GM12878 (cell line): ENCODE measurements at regions not wholly inside any gene's neighbourhood (a gene's known extent, or its start where the extent isn't known, plus 50 kb on each side); places are given as distances from the start of the nearest gene placed in this dataset.

ENCODE experiments used
- ATAC-seq: fragments of 200-7000 bp; cut with Tn5 transposase; 3 replicates; pipeline ENCODE4 v1.9.1; 2020; ENCODE audit warnings: mild to moderate bottlenecking, moderate library complexity
- BruUV-seq: library from RNA; stranded (reverse); fragments of 400-500 nt; replicated peaks from 2 replicates; lab custom pipeline; 2021; lab: Mats Ljungman, UMichigan
- CTCF ChIA-PET: fragments of 300-600 bp; sonication (Branson Sonifier 250); formaldehyde crosslinking; extraction: SDS; loops from one replicate; lab custom pipeline; 2021; ENCODE audit warnings: inconsistent platforms; lab: Yijun Ruan, JAX
- POLR2A ChIA-PET: fragments of 350-600 bp; formaldehyde crosslinking; extraction: SDS; loops from one replicate; lab custom pipeline; 2021; ENCODE audit warnings: inconsistent platforms; lab: Charles Lee
- RAD21 ChIA-PET: fragments of 300-600 bp; sonication (Branson Sonifier 250); formaldehyde crosslinking; loops from one replicate; lab custom pipeline; 2023; ENCODE audit warnings: antibody characterized with exemption; ENCODE audit not compliant: unreplicated experiment; lab: Charles Lee
- SMC1A ChIA-PET: fragments of 300-600 bp; sonication (Branson Sonifier 250); formaldehyde crosslinking; loops from one replicate; lab custom pipeline; 2023; ENCODE audit not compliant: unreplicated experiment, uncharacterized antibody; lab: Charles Lee
- DNase-seq: peaks from one replicate; pipeline ENCODE4 v3.0.0-alpha.2; 2011; ENCODE audit warnings: low read depth, low spot score
- FAIRE-seq: peaks from 3 replicates; lab custom pipeline; 2011; peaks lifted over from hg19 to GRCh38; lab: Jason Lieb, UNC
- H2AFZ ChIP-seq: 2 replicates; pipeline ENCODE4 v1.6.0; 2011; ENCODE audit warnings: low read depth, low read length, control low read depth; ENCODE audit not compliant: control insufficient read depth
- H3K27ac ChIP-seq: 2 replicates; pipeline ENCODE4 v1.5.1; 2011; ENCODE audit warnings: control low read depth; ENCODE audit not compliant: control insufficient read depth, insufficient read depth
- H3K27me3 ChIP-seq, 2 experiments: replicated peaks in 1 of 2; 2 replicates each; pipeline versions ENCODE4 v1.6.0 to v1.6.1; 2011; ENCODE audit warnings: low read length in 1 of 2; ENCODE audit not compliant: control insufficient read depth in 2 of 2, insufficient read depth in 2 of 2
- H3K36me3 ChIP-seq, 2 experiments: 2 replicates each; pipeline ENCODE4 v1.5.1; 2011; ENCODE audit warnings: low read length in 1 of 2; ENCODE audit not compliant: control insufficient read depth in 2 of 2, insufficient read depth in 2 of 2
- H3K4me1 ChIP-seq: 2 replicates; pipeline ENCODE4 v1.6.1; 2011; ENCODE audit warnings: mild to moderate bottlenecking, low read length, moderate library complexity, mixed read lengths; ENCODE audit not compliant: control insufficient read depth, insufficient read depth
- H3K4me2 ChIP-seq: 2 replicates; pipeline ENCODE4 v1.6.0; 2011; ENCODE audit warnings: control low read depth; ENCODE audit not compliant: control insufficient read depth, insufficient read depth
- H3K4me3 ChIP-seq: fragments of 200-600 bp; sonication (generic); 2 replicates; pipeline ENCODE4 v1.5.1; 2016
- H3K79me2 ChIP-seq: 2 replicates; pipeline ENCODE4 v1.6.0; 2011; ENCODE audit warnings: low read length; ENCODE audit not compliant: control insufficient read depth, insufficient read depth
- H3K9ac ChIP-seq: 2 replicates; pipeline ENCODE4 v1.8.0; 2011; ENCODE audit warnings: low read length, control low read depth, mixed read lengths; ENCODE audit not compliant: control insufficient read depth, insufficient read depth
- H3K9me3 ChIP-seq: replicated peaks from 3 replicates; pipeline ENCODE4 v1.5.1; 2011; ENCODE audit warnings: mild to moderate bottlenecking, low read length; ENCODE audit not compliant: control insufficient read depth, insufficient read depth
- H4K20me1 ChIP-seq: 2 replicates; pipeline ENCODE4 v1.6.0; 2011; ENCODE audit not compliant: control insufficient read depth, insufficient read depth
- BMI1 ChIP-seq: fragments of 450-650 bp; IDR thresholded peaks from 2 replicates; pipeline ENCODE4 v1.6.1; 2016; ENCODE audit warnings: mild to moderate bottlenecking, moderate library complexity, borderline replicate concordance
- CBX3 ChIP-seq: fragments of 200-600 bp; sonication (generic); IDR thresholded peaks from 2 replicates; pipeline ENCODE4 v1.6.1; 2016; ENCODE audit warnings: low read depth, borderline replicate concordance
- CBX5 ChIP-seq: sonication (generic); IDR thresholded peaks from 2 replicates; pipeline ENCODE4 v1.6.1; 2016; ENCODE audit warnings: low read depth, moderate library complexity, mild to moderate bottlenecking, inconsistent platforms
- CREM ChIP-seq: IDR thresholded peaks from 2 replicates; pipeline ENCODE4 v1.6.1; 2014; ENCODE audit warnings: antibody characterized with exemption, low read depth
- EP300 ChIP-seq, 2 experiments: fragments of 150-350 bp in 1 of 2; IDR thresholded peaks; 2 replicates each; pipeline ENCODE4 v1.6.1; 2011 to 2012; ENCODE audit warnings: low read depth in 2 of 2, low read length in 2 of 2, borderline replicate concordance in 1 of 2, improper control_type of control experiment in 1 of 2, inconsistent platforms in 1 of 2; ENCODE audit not compliant: control insufficient read depth in 1 of 2
- FOXK2 ChIP-seq: fragments of 450-650 bp; IDR thresholded peaks from 2 replicates; pipeline ENCODE4 v1.6.1; 2017; ENCODE audit warnings: mild to moderate bottlenecking, moderate library complexity
- IRF4 ChIP-seq: IDR thresholded peaks from 2 replicates; pipeline ENCODE4 v1.6.1; 2011; ENCODE audit warnings: low read depth, low read length
- JUND ChIP-seq: IDR thresholded peaks from 2 replicates; pipeline ENCODE4 v1.6.1; 2012; ENCODE audit warnings: low read depth, mild to moderate bottlenecking, low read length, improper control_type of control experiment, moderate library complexity
- MYC ChIP-seq: IDR thresholded peaks from 2 replicates; pipeline ENCODE4 v1.6.1; 2011; ENCODE audit warnings: mild to moderate bottlenecking, low read length, moderate library complexity, inconsistent platforms; ENCODE audit not compliant: insufficient read depth, insufficient replicate concordance, insufficient read length, severe bottlenecking
- NFIC ChIP-seq: IDR thresholded peaks from 2 replicates; pipeline ENCODE4 v1.6.1; 2012; ENCODE audit warnings: low read depth, mild to moderate bottlenecking, inconsistent platforms, low read length, moderate library complexity
- PML ChIP-seq: IDR thresholded peaks from 2 replicates; pipeline ENCODE4 v1.6.1; 2012; ENCODE audit warnings: low read length, inconsistent platforms
- POLR2AphosphoS5 ChIP-seq: IDR thresholded peaks from 2 replicates; pipeline ENCODE4 v1.6.1; 2011; ENCODE audit warnings: mild to moderate bottlenecking, low read length, inconsistent platforms
- RB1 ChIP-seq: fragments of 450-650 bp; formaldehyde crosslinking; IDR thresholded peaks from 2 replicates; pipeline ENCODE4 v1.6.1; 2017; ENCODE audit warnings: mild to moderate bottlenecking, borderline replicate concordance
- STAT3 ChIP-seq: IDR thresholded peaks from 2 replicates; pipeline ENCODE4 v1.6.1; 2011; ENCODE audit warnings: low read depth, low read length, improper control_type of control experiment
- ZNF217 ChIP-seq: fragments of 450-650 bp; IDR thresholded peaks from 2 replicates; pipeline ENCODE4 v1.6.1; 2017; ENCODE audit warnings: antibody characterized with exemption, mild to moderate bottlenecking
- WGBS: methylation state at CpG from one replicate; pipeline ENCODE4 v1.1.6; 2016; ENCODE audit warnings: low lambda C conversion rate; ENCODE audit not compliant: insufficient replicate concordance, insufficient coverage; ENCODE audit errors: missing lambda C conversion rate; 5-methylcytosine and 5-hydroxymethylcytosine counted together
- in situ Hi-C: fragments of 300-500 bp; cut with MboI; formaldehyde crosslinking; loops from 9 replicates; pipeline ENCODE4 v1.14.3; 2018; ENCODE audit warnings: mixed read lengths
- intact Hi-C: fragments of 100-400 bp; cut with micrococcal nuclease; formaldehyde crosslinking; loops from one replicate; pipeline ENCODE4 v1.14.2; 2022; ENCODE audit not compliant: unreplicated experiment
- TF ChIP-seq, protein P1 (sequence below): fragments of 450-650 bp; formaldehyde crosslinking; IDR thresholded peaks from 2 replicates; pipeline ENCODE4 v1.5.0; 2022; ENCODE audit warnings: mild to moderate bottlenecking, missing genetic modification characterization
- TF ChIP-seq, protein P2 (sequence below): fragments of 450-650 bp; IDR thresholded peaks from 2 replicates; pipeline ENCODE4 v1.6.1; 2017; ENCODE audit warnings: mild to moderate bottlenecking, moderate library complexity

DNA sequence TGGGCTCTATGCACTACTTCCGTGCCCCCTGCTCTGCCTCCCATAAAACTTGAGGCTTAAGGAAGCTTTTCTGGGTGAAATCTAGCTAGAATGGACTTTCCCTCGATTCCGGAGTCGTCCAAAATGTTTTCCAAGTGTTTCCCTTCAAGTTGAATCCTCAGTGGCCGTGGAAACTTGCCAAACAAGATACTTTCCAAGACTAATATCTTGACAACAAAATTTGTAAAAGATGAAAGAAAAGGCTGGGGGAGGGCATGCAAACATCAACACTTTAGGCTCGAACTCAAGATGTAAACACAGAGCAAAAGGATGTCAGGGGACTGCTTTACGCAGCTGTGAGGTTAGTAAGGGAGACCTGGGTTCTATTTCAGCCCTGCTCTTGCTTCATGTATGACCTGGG lies 482.8 kb upstream of the KLF4 start:
- ChIA-PET CTCF (no interaction called here), SMC1A (interaction anchor here (0.9 kb wide), 1 partner anchor 11 kb away, joined by 3 read pairs; no protein-coding TSS in a partner anchor), POLR2A (no interaction called here), RAD21 (no interaction called here)
- no peak overlapping the region for H3K4me2 ChIP-seq
- BruUV-seq: no TSS peak
- no peaks in the 10 kb centered on the region for H4K20me1 ChIP-seq
- H3K27me3 ChIP-seq: no peaks in the 10 kb centered on the region; a peak in 1 of 4 replicates
- ATAC-seq (no peak), FAIRE-seq (no peak), DNase-seq (no peak)
- no peaks in the 10 kb centered on the region for H3K9me3 ChIP-seq
- intact Hi-C loops: no loop called here
- TF ChIP-seq EP300 (IDR thresholded peaks at IDR 0.05; ENCODE audit: borderline replicate concordance in 1 of 2, control insufficient read depth in 1 of 2, low read depth in 2 of 2, low read length in 2 of 2) (no peak), CBX3 (no peak), CBX5 (no peak), FOXK2 (no peak), CREM (no peak), NFIC (no peak), PML (no peak), JUND (no peak), IRF4 (no peak), POLR2AphosphoS5 (no peak), RB1 (no peak), BMI1 (no peak), MYC (no peak), STAT3 (no peak), ZNF217 (no peak)
- TF ChIP-seq, protein P1, sequence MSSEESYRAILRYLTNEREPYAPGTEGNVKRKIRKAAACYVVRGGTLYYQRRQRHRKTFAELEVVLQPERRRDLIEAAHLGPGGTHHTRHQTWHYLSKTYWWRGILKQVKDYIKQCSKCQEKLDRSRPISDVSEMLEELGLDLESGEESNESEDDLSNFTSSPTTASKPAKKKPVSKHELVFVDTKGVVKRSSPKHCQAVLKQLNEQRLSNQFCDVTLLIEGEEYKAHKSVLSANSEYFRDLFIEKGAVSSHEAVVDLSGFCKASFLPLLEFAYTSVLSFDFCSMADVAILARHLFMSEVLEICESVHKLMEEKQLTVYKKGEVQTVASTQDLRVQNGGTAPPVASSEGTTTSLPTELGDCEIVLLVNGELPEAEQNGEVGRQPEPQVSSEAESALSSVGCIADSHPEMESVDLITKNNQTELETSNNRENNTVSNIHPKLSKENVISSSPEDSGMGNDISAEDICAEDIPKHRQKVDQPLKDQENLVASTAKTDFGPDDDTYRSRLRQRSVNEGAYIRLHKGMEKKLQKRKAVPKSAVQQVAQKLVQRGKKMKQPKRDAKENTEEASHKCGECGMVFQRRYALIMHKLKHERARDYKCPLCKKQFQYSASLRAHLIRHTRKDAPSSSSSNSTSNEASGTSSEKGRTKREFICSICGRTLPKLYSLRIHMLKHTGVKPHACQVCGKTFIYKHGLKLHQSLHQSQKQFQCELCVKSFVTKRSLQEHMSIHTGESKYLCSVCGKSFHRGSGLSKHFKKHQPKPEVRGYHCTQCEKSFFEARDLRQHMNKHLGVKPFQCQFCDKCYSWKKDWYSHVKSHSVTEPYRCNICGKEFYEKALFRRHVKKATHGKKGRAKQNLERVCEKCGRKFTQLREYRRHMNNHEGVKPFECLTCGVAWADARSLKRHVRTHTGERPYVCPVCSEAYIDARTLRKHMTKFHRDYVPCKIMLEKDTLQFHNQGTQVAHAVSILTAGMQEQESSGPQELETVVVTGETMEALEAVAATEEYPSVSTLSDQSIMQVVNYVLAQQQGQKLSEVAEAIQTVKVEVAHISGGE (CRISPR knock-in tag): no peak
- TF ChIP-seq, protein P2, sequence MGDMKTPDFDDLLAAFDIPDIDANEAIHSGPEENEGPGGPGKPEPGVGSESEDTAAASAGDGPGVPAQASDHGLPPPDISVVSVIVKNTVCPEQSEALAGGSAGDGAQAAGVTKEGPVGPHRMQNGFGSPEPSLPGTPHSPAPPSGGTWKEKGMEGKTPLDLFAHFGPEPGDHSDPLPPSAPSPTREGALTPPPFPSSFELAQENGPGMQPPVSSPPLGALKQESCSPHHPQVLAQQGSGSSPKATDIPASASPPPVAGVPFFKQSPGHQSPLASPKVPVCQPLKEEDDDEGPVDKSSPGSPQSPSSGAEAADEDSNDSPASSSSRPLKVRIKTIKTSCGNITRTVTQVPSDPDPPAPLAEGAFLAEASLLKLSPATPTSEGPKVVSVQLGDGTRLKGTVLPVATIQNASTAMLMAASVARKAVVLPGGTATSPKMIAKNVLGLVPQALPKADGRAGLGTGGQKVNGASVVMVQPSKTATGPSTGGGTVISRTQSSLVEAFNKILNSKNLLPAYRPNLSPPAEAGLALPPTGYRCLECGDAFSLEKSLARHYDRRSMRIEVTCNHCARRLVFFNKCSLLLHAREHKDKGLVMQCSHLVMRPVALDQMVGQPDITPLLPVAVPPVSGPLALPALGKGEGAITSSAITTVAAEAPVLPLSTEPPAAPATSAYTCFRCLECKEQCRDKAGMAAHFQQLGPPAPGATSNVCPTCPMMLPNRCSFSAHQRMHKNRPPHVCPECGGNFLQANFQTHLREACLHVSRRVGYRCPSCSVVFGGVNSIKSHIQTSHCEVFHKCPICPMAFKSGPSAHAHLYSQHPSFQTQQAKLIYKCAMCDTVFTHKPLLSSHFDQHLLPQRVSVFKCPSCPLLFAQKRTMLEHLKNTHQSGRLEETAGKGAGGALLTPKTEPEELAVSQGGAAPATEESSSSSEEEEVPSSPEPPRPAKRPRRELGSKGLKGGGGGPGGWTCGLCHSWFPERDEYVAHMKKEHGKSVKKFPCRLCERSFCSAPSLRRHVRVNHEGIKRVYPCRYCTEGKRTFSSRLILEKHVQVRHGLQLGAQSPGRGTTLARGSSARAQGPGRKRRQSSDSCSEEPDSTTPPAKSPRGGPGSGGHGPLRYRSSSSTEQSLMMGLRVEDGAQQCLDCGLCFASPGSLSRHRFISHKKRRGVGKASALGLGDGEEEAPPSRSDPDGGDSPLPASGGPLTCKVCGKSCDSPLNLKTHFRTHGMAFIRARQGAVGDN: no peak
- H3K79me2 ChIP-seq: no peaks in the 10 kb centered on the region
- H2AFZ ChIP-seq: no peak overlapping the region
- in situ Hi-C loops: no loop called here
- WGBS: under 1% methylated on average over 7 of the region's 7 CpGs
- no peak overlapping the region for H3K9ac ChIP-seq
- no peak overlapping the region for H3K27ac ChIP-seq
- H3K4me3 ChIP-seq: no peak overlapping the region
- H3K4me1 ChIP-seq: no peaks in the 10 kb centered on the region
- H3K36me3 ChIP-seq: no peaks in the 10 kb centered on the region
